SK-N-SH (cell line): ENCODE measurements at regions not wholly inside any gene's neighbourhood (a gene's known extent, or its start where the extent isn't known, plus 50 kb on each side); places are given as distances from the start of the nearest gene placed in this dataset.
A peak's percentile ranks its signal among the peaks of the same experiment; 100 is the strongest.

Source experiments
- CTCF ChIA-PET: fragments of 300-600, 350-600 bp; formaldehyde crosslinking; extraction: SDS; loops from one replicate; lab custom pipeline; 2021; lab: Yijun Ruan, JAX
- POLR2A ChIA-PET: fragments of 350-600 bp; sonication (Branson Sonifier 250); formaldehyde crosslinking; extraction: SDS; loops from one replicate; lab custom pipeline; 2020; ENCODE audit warnings: antibody characterized with exemption, inconsistent platforms; lab: Yijun Ruan, JAX
- DNase-seq: peaks from one replicate; pipeline ENCODE4 v3.0.0; 2012
- H2AFZ ChIP-seq: fragments of 200-600 bp; sonication (generic); 2 replicates; pipeline ENCODE4 v1.8.1; 2016; ENCODE audit warnings: antibody characterized with exemption, mild to moderate bottlenecking, low read depth
- H3F3A ChIP-seq: fragments of 200-600 bp; sonication (generic); replicated peaks from 2 replicates; pipeline ENCODE3; 2016; ENCODE audit warnings: antibody characterized with exemption, mild to moderate bottlenecking; ENCODE audit not compliant: insufficient read depth
- H3K27ac ChIP-seq, 2 experiments: fragments of 200-500 bp in 1 of 2; fragments of 200-600 bp in 1 of 2; sonication (Bioruptor generic) in 1 of 2; sonication (generic), shearing (Covaris generic) in 1 of 2; 2 replicates each; pipeline versions ENCODE4 v1.5.1 to v1.6.1; 2014 to 2016; ENCODE audit warnings: low read depth in 2 of 2, inconsistent platforms in 1 of 2, low read length in 1 of 2, mild to moderate bottlenecking in 1 of 2, mixed read lengths in 1 of 2
- H3K27me3 ChIP-seq: fragments of 200-600 bp; sonication (generic), shearing (Covaris generic); 2 replicates; pipeline ENCODE4 v1.6.1; 2016; ENCODE audit warnings: mixed run types; ENCODE audit not compliant: insufficient read depth
- H3K36me3 ChIP-seq, 2 experiments: fragments of 200-500 bp in 1 of 2; fragments of 200-600 bp in 1 of 2; sonication (Bioruptor generic) in 1 of 2; sonication (generic) in 1 of 2; replicated peaks in 1 of 2; 2 replicates each; pipeline versions ENCODE3 to v1.5.1; 2014 to 2016; ENCODE audit warnings: low read length in 1 of 2, mild to moderate bottlenecking in 1 of 2; ENCODE audit not compliant: insufficient read depth in 2 of 2, control insufficient read depth in 1 of 2
- H3K4me1 ChIP-seq, 2 experiments: fragments of 200-500 bp in 1 of 2; fragments of 200-600 bp in 1 of 2; sonication (Bioruptor generic) in 1 of 2; sonication (generic), shearing (Covaris generic) in 1 of 2; 2 replicates each; pipeline versions ENCODE4 v1.5.1 to v1.6.1; 2014 to 2016; ENCODE audit warnings: low read depth in 1 of 2, low read length in 1 of 2, mixed run types in 1 of 2; ENCODE audit not compliant: insufficient read depth in 2 of 2, control insufficient read depth in 1 of 2
- H3K4me2 ChIP-seq: fragments of 200-600 bp; sonication (generic), shearing (Covaris generic); 2 replicates; pipeline ENCODE4 v1.6.1; 2017; ENCODE audit warnings: mixed run types
- H3K4me3 ChIP-seq, 2 experiments: fragments of 200-500 bp in 1 of 2; fragments of 200-600 bp in 1 of 2; sonication (Bioruptor generic) in 1 of 2; sonication (generic), shearing (Covaris generic) in 1 of 2; 2 replicates each; pipeline versions ENCODE4 v1.5.1 to v1.8.1; 2014 to 2016; ENCODE audit warnings: low read depth in 2 of 2, inconsistent platforms in 1 of 2, low read length in 1 of 2, mild to moderate bottlenecking in 1 of 2, mixed read lengths in 1 of 2, moderate library complexity in 1 of 2
- H3K79me2 ChIP-seq: fragments of 200-600 bp; sonication (generic); 2 replicates; pipeline ENCODE4 v1.8.1; 2017; ENCODE audit warnings: mild to moderate bottlenecking; ENCODE audit not compliant: insufficient read depth
- H3K9ac ChIP-seq: fragments of 200-600 bp; sonication (generic); 2 replicates; pipeline ENCODE4 v1.6.1; 2017; ENCODE audit warnings: mixed run types
- H3K9me2 ChIP-seq: fragments of 200-600 bp; sonication (generic); 2 replicates; pipeline ENCODE4 v1.6.1; 2017; ENCODE audit warnings: mixed run types
- H3K9me3 ChIP-seq: fragments of 200-600 bp; sonication (generic); 2 replicates; pipeline ENCODE4 v1.6.1; 2017; ENCODE audit warnings: mixed run types, mild to moderate bottlenecking, moderate library complexity
- H4K20me1 ChIP-seq: fragments of 200-600 bp; sonication (generic); 2 replicates; pipeline ENCODE4 v1.6.1; 2017; ENCODE audit warnings: mild to moderate bottlenecking, mixed run types; ENCODE audit not compliant: insufficient read depth
- CHD2 ChIP-seq: fragments of 150-350 bp; IDR thresholded peaks from 2 replicates; pipeline ENCODE4 v1.6.1; 2018; ENCODE audit warnings: low read length; ENCODE audit not compliant: partially characterized antibody
- ELF1 ChIP-seq: IDR thresholded peaks from 2 replicates; pipeline ENCODE4 v1.4.0; 2012
- EZH2phosphoT487 ChIP-seq: fragments of 200-600 bp; sonication (generic); IDR thresholded peaks from 2 replicates; pipeline ENCODE4 v1.6.1; 2017; ENCODE audit warnings: low read depth, mixed run types, mild to moderate bottlenecking, antibody characterized with exemption, moderate library complexity, borderline replicate concordance
- FOXM1 ChIP-seq: IDR thresholded peaks from 2 replicates; pipeline ENCODE4 v1.4.0; 2012; ENCODE audit warnings: low read depth, mild to moderate bottlenecking
- GABPA ChIP-seq: IDR thresholded peaks from 2 replicates; pipeline ENCODE4 v1.4.0; 2012; ENCODE audit warnings: low read depth, mild to moderate bottlenecking
- GATA2 ChIP-seq: sonication (generic); formaldehyde crosslinking; IDR thresholded peaks from 2 replicates; pipeline ENCODE4 v1.5.0; 2020; ENCODE audit warnings: mild to moderate bottlenecking, missing genetic modification reagents
- IRF3 ChIP-seq: fragments of 150-350 bp; IDR thresholded peaks from 2 replicates; pipeline ENCODE4 v1.6.1; 2016; ENCODE audit warnings: mild to moderate bottlenecking, low read depth, low read length
- JUND ChIP-seq: IDR thresholded peaks from 2 replicates; pipeline ENCODE4 v1.4.0; 2012
- MEF2A ChIP-seq: IDR thresholded peaks from 2 replicates; pipeline ENCODE4 v1.4.0; 2012; ENCODE audit warnings: low read depth, borderline replicate concordance
- MXI1 ChIP-seq: IDR thresholded peaks from 2 replicates; pipeline ENCODE4 v1.6.1; 2012; ENCODE audit warnings: mild to moderate bottlenecking, low read depth, low read length, improper control_type of control experiment
- NFIC ChIP-seq: IDR thresholded peaks from 2 replicates; pipeline ENCODE4 v1.4.0; 2012; ENCODE audit warnings: borderline replicate concordance
- NRF1 ChIP-seq: IDR thresholded peaks from 2 replicates; pipeline ENCODE4 v1.6.1; 2012; ENCODE audit warnings: low read depth, mild to moderate bottlenecking, low read length
- PBX3 ChIP-seq: IDR thresholded peaks from 2 replicates; pipeline ENCODE4; 2012
- RFX5 ChIP-seq: IDR thresholded peaks from 2 replicates; pipeline ENCODE4 v1.6.1; 2012; ENCODE audit warnings: mild to moderate bottlenecking, improper control_type of control experiment, low read length
- SIN3A ChIP-seq: IDR thresholded peaks from 2 replicates; pipeline ENCODE4 v1.6.1; 2012; ENCODE audit warnings: low read depth, mild to moderate bottlenecking, low read length, moderate library complexity, borderline replicate concordance
- TAF1 ChIP-seq: IDR thresholded peaks from 2 replicates; pipeline ENCODE4 v1.6.1; 2012; ENCODE audit warnings: low read depth, mild to moderate bottlenecking, low read length, moderate library complexity, borderline replicate concordance
- TCF12 ChIP-seq: IDR thresholded peaks from 2 replicates; pipeline ENCODE4 v1.4.0; 2012
- TEAD4 ChIP-seq: IDR thresholded peaks from 2 replicates; pipeline ENCODE4 v1.4.0; 2012; ENCODE audit warnings: mild to moderate bottlenecking, borderline replicate concordance; ENCODE audit not compliant: insufficient read depth
- USF1 ChIP-seq: IDR thresholded peaks from 2 replicates; pipeline ENCODE4 v1.4.0; 2012; ENCODE audit warnings: low read depth, borderline replicate concordance
- USF2 ChIP-seq: fragments of 150-350 bp; IDR thresholded peaks from 2 replicates; pipeline ENCODE4 v1.6.1; 2017; ENCODE audit warnings: antibody characterized with exemption, low read length, low read depth, borderline replicate concordance
- YY1 ChIP-seq: IDR thresholded peaks from 2 replicates; pipeline ENCODE4 v1.4.0; 2012; ENCODE audit warnings: low read depth, mild to moderate bottlenecking
- WGBS: methylation state at CpG from one replicate; pipeline ENCODE4 v1.1.6; 2017; ENCODE audit warnings: low lambda C conversion rate; 5-methylcytosine and 5-hydroxymethylcytosine counted together

- no peak for TF ChIP-seq TEAD4
- no peak for TF ChIP-seq RFX5
- no peak for TF ChIP-seq TCF12
- TF ChIP-seq USF1: no peak
- 0 out of 2 replicates have a peak, but pooled peaks have one; percentile 44 for TF ChIP-seq NFIC
- no peak for TF ChIP-seq IRF3
- peak; percentile 91 for TF ChIP-seq GABPA
- TF ChIP-seq MEF2A: no peak
- TF ChIP-seq MXI1: peak; percentile 60; the same call in 1 of the 2 replicates
- TF ChIP-seq JUND: no peak
- peak; percentile 37 for TF ChIP-seq ELF1
- TF ChIP-seq PBX3: peak; percentile 93
- no peak for TF ChIP-seq YY1
- no peak for TF ChIP-seq GATA2 (CRISPR knock-in tag)
- no peak for TF ChIP-seq TAF1
- no peak for TF ChIP-seq SIN3A
- peak; percentile 64 for TF ChIP-seq CHD2
- TF ChIP-seq FOXM1: no peak
- no peak for TF ChIP-seq EZH2phosphoT487
- peak; percentile 79 for TF ChIP-seq NRF1
Measured at GRCh38 chrX:52261463-52262194, 76.9 kb downstream of the MAGED4 start (continued).

GRCh38 chrX:52262195-52262546, 77.5 kb downstream of the MAGED4 start:
- H3K4me3 ChIP-seq: peak overlapping the region; percentile 74 to 83
- no peaks in the 10 kb centered on the region for H3K36me3 ChIP-seq
- peak overlapping the region; percentile 91 for H2AFZ ChIP-seq
- H3K79me2 ChIP-seq: no peaks in the 10 kb centered on the region
- 43% methylated on average over 12 of the region's 19 CpGs for WGBS
- ChIA-PET CTCF (interaction anchor here (0.6 to 1.7 kb wide), 14 partner anchors 12 to 791 kb away, joined by 3 to 14 read pairs (median 4); no protein-coding TSS in a partner anchor), POLR2A (no interaction called here)
- H3K9me3 ChIP-seq: no peaks in the 10 kb centered on the region
- peak overlapping the region; percentile 75 to 91; a peak in 2 of 4 replicates for H3K27ac ChIP-seq
- no peak for DNase-seq
- peaks cover 6% of the 10 kb centered on the region; the same call in 1 of the 2 replicates for H3K27me3 ChIP-seq
- no peaks in the 10 kb centered on the region for H3K9me2 ChIP-seq
- TF ChIP-seq ELF1 (no peak), TEAD4 (no peak), JUND (no peak), USF2 (no peak), FOXM1 (no peak), NFIC (no peak)
- H4K20me1 ChIP-seq: no peaks in the 10 kb centered on the region
- peak overlapping the region; percentile 72 for H3K4me2 ChIP-seq
- H3K9ac ChIP-seq: peak overlapping the region; percentile 67
- no peaks in the 10 kb centered on the region for H3F3A ChIP-seq
- peaks cover 0 to 8% of the 10 kb centered on the region in 2 experiments; a peak in 2 of 4 replicates for H3K4me1 ChIP-seq
